ENCODE measurements at regions not wholly inside any gene's neighbourhood (a gene's known extent, or its start where the extent isn't known, plus 50 kb on each side); places are given as distances from the start of the nearest gene placed in this dataset.
"Not testable (repeated sequence)": the region's sequence is repeated elsewhere in the genome, so short reads cannot be mapped to it uniquely, and the experiment has no call there.

GRCh38 chr16:86245351-86245750 is 265.0 kb upstream of the FOXF1 start:
- no peak for DNase-seq (ENCODE audit: extremely low spot score)
- WGBS = 96% methylated on average over 7 of the region's 7 CpGs
- Histone ChIP-seq H3K27ac (ENCODE audit: low read depth) (no peak overlapping the region), H3K4me3 (ENCODE audit: low read depth, low read length) (no peak overlapping the region), H3K36me3 (ENCODE audit: insufficient read depth) (no peaks in the 10 kb centered on the region), H3K4me1 (ENCODE audit: insufficient read depth) (no peaks in the 10 kb centered on the region)

- Histone ChIP-seq H3K4me1 (ENCODE audit: insufficient read depth) (no peaks in the 10 kb centered on the region), H3K36me3 (ENCODE audit: insufficient read depth) (no peaks in the 10 kb centered on the region), H3K27ac (ENCODE audit: low read depth) (no peak overlapping the region), H3K4me3 (ENCODE audit: low read depth, low read length) (no peak overlapping the region)
- DNase-seq (ENCODE audit: extremely low spot score) = no peak
- 94% methylated on average over 6 of the region's 6 CpGs for WGBS
These were observed 264.4 kb upstream of the FOXF1 start for GRCh38 chr16:86245895-86246294.

GRCh38 chr16:86248310-86248905 is 261.9 kb upstream of the FOXF1 start:
- Histone ChIP-seq H3K4me1 (ENCODE audit: insufficient read depth) (no peaks in the 10 kb centered on the region), H3K4me3 (ENCODE audit: low read depth, low read length) (no peak overlapping the region), H3K27ac (ENCODE audit: low read depth) (no peak overlapping the region), H3K36me3 (ENCODE audit: insufficient read depth) (no peaks in the 10 kb centered on the region)
- DNase-seq (ENCODE audit: extremely low spot score) = no peak
- 91% methylated on average over 9 of the region's 9 CpGs for WGBS

DNA sequence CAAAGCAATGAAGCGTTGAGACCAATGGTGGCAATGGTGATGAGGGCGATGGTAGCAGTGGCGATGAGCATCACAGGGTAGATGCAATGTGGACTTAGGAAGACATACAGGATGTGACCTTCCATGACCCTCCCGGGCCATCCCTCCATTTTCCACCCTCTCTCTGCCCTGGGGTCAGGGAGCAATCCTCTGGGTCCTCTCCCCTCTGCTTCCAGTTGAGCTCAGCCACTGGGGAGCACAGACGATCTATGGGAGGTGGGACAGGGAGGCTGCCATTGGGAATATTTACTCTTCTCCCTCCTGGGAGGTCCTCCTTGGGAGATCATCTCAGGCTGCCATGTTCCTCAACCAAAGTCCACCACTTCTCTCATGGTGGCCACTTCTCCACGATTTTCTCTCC is 260.7 kb upstream of the FOXF1 start:
- no peaks in the 10 kb centered on the region for H3K4me1 ChIP-seq (ENCODE audit: insufficient read depth)
- WGBS = 94% methylated on average over 6 of the region's 6 CpGs
- DNase-seq (ENCODE audit: extremely low spot score) = no peak
- H3K27ac ChIP-seq (ENCODE audit: low read depth) = no peak overlapping the region
- no peaks in the 10 kb centered on the region for H3K36me3 ChIP-seq (ENCODE audit: insufficient read depth)
- H3K4me3 ChIP-seq (ENCODE audit: low read depth, low read length) = no peak overlapping the region

DNA sequence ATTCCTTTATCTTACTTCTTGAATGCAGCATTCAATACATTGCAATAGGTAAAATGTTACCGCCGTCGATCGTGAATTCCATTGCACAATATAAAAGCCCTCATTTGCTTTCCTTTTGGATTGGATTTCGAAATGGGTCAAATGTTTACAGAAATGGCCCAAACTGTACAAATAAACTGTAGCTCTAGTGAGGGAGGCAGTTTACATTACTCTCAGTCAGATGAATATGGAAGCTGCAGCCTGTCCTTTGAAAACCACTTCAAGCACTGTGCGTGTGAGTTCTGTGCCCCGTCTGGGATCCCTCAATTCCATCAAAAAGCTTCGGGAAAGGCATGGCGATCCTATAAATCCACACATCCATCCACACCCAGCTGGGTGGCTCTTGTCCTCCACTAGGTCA is 258.6 kb upstream of the FOXF1 start:
- Histone ChIP-seq H3K27ac (ENCODE audit: low read depth) (no peak overlapping the region), H3K4me1 (ENCODE audit: insufficient read depth) (no peaks in the 10 kb centered on the region), H3K4me3 (ENCODE audit: low read depth, low read length) (no peak overlapping the region), H3K36me3 (ENCODE audit: insufficient read depth) (no peaks in the 10 kb centered on the region)
- WGBS = 71% methylated on average over 9 of the region's 9 CpGs
- no peak for DNase-seq (ENCODE audit: extremely low spot score)

DNA sequence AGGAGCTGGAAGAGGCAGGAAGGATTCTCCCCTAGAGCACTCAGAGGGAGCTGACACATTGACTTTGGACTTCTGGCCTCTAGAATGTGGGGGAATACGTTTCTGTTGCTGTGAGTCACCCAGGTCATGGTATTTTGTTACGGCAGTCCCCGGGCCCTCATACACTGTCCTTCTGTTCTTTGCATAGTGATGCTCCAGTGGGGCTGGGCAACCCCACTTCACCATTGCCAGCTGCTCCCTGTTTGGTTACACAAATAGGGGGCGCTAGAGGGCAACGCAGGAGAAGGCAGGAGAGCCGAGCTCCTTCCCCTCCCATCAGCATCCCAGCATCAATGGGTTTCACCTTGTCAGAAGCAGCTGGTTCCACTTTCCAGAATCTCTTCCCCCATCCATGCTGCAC is 257.7 kb upstream of the FOXF1 start:
- H3K4me1 ChIP-seq (ENCODE audit: insufficient read depth) = no peaks in the 10 kb centered on the region
- DNase-seq (ENCODE audit: extremely low spot score) = no peak
- 53% methylated on average over 6 of the region's 6 CpGs for WGBS
- no peak overlapping the region for H3K27ac ChIP-seq (ENCODE audit: low read depth)
- no peak overlapping the region for H3K4me3 ChIP-seq (ENCODE audit: low read depth, low read length)
- H3K36me3 ChIP-seq (ENCODE audit: insufficient read depth) = no peaks in the 10 kb centered on the region

GRCh38 chr16:86255966-86256365 is 254.4 kb upstream of the FOXF1 start:
- Histone ChIP-seq H3K4me3 (ENCODE audit: low read depth, low read length) (no peak overlapping the region), H3K27ac (ENCODE audit: low read depth) (no peak overlapping the region), H3K4me1 (ENCODE audit: insufficient read depth) (peaks cover 2% of the 10 kb centered on the region), H3K36me3 (ENCODE audit: insufficient read depth) (no peaks in the 10 kb centered on the region)
- DNase-seq (ENCODE audit: extremely low spot score) = no peak

DNA sequence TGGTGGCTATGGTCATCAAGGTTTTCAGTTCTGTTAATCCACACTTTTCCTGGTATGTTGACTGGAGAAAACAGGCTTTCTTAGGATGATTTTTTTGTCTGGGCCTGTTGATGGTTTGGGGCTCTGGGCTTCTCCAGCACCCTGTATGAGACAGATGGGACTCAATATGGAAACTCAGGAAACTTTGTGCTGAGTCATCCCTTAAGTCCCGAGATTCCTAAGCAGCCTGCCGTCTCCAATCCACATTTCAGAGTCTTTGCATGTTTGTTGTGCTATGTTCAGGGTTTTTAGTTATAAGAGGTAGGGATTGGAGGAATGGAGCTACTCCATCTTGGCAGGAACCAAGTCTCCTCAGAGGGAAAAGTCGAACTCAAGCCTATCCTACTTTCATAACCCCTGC is 253.3 kb upstream of the FOXF1 start:
- no peaks in the 10 kb centered on the region for H3K36me3 ChIP-seq (ENCODE audit: insufficient read depth)
- no peak overlapping the region for H3K4me3 ChIP-seq (ENCODE audit: low read depth, low read length)
- WGBS = 90% methylated on average over 3 of the region's 3 CpGs
- no peak overlapping the region for H3K27ac ChIP-seq (ENCODE audit: low read depth)
- no peak for DNase-seq (ENCODE audit: extremely low spot score)
- peaks cover 2% of the 10 kb centered on the region for H3K4me1 ChIP-seq (ENCODE audit: insufficient read depth)

- WGBS = 90% methylated on average over 5 of the region's 5 CpGs
- no peak for DNase-seq (ENCODE audit: extremely low spot score)
These were observed 252.8 kb upstream of the FOXF1 start for GRCh38 chr16:86257546-86257945.

GRCh38 chr16:86258713-86259112 is 251.6 kb upstream of the FOXF1 start:
- Histone ChIP-seq H3K27ac (ENCODE audit: low read depth) (peak overlapping the region; percentile 18), H3K4me1 (ENCODE audit: insufficient read depth) (peaks cover 2% of the 10 kb centered on the region), H3K4me3 (ENCODE audit: low read depth, low read length) (no peak overlapping the region), H3K36me3 (ENCODE audit: insufficient read depth) (no peaks in the 10 kb centered on the region)
- 27% methylated on average over 3 of the region's 3 CpGs for WGBS
- no peak for DNase-seq (ENCODE audit: extremely low spot score)

More at GRCh38 chr16:86257546-86257945, 252.8 kb upstream of the FOXF1 start:
- H3K4me3 ChIP-seq (ENCODE audit: low read depth, low read length) = no peak overlapping the region
- H3K36me3 ChIP-seq (ENCODE audit: insufficient read depth) = no peaks in the 10 kb centered on the region
- peaks cover 2% of the 10 kb centered on the region for H3K4me1 ChIP-seq (ENCODE audit: insufficient read depth)
- no peak overlapping the region for H3K27ac ChIP-seq (ENCODE audit: low read depth)

DNA sequence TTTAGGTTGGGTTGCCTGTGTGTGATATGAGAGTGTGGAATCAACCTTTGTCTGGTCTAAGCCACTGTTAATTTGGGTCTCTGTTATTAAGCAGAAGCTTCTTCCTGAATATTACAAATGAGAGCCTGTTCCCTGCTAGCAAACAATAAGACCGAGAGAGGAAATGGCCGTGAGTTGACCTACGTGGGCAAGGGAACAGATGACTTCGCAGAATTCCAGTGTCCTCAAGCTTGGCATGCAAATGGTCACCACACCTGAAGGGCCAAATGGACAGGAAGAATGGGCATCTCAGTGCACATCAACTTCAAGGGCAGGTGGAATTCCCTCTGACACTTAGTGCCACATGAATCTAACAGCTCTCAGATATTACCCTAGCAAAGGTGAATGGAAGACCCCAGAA is 250.8 kb upstream of the FOXF1 start:
- Histone ChIP-seq H3K27ac (ENCODE audit: low read depth) (no peak overlapping the region), H3K4me1 (ENCODE audit: insufficient read depth) (peaks cover 2% of the 10 kb centered on the region), H3K36me3 (ENCODE audit: insufficient read depth) (no peaks in the 10 kb centered on the region), H3K4me3 (ENCODE audit: low read depth, low read length) (no peak overlapping the region)
- DNase-seq (ENCODE audit: extremely low spot score) = no peak
- 84% methylated on average over 4 of the region's 4 CpGs for WGBS

DNA sequence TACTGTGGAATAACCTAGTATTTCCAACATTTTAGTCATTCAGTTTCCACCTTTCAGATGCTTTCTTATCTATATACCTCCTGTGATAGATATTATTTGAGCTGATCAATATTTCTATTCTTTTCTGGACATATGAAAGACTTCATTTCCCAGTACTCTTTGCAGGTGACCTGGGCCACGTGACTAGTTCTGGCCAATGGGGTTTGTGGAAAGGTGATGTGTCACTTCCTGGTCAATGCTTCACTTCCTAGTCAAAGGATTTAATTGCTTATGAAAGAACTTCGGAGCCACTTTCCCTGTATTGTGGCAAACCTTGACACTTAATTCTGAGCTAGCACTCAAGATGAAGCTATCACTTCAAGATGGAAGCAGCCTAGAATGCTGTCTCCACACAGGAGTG is 248.9 kb upstream of the FOXF1 start:
- Histone ChIP-seq H3K27ac (ENCODE audit: low read depth) (no peak overlapping the region), H3K36me3 (ENCODE audit: insufficient read depth) (no peaks in the 10 kb centered on the region), H3K4me1 (ENCODE audit: insufficient read depth) (peaks cover 2% of the 10 kb centered on the region), H3K4me3 (ENCODE audit: low read depth, low read length) (no peak overlapping the region)
- WGBS = 96% methylated on average over 2 of the region's 2 CpGs
- no peak for DNase-seq (ENCODE audit: extremely low spot score)

- H3K4me1 ChIP-seq (ENCODE audit: insufficient read depth); H3K27ac ChIP-seq (ENCODE audit: low read depth); DNase-seq (ENCODE audit: extremely low spot score); H3K4me3 ChIP-seq (ENCODE audit: low read depth, low read length); H3K36me3 ChIP-seq (ENCODE audit: insufficient read depth): not testable (repeated sequence)
- 91% methylated on average over 2 of the region's 3 CpGs for WGBS
These were observed 242.7 kb upstream of the FOXF1 start for GRCh38 chr16:86267657-86268056.

DNA sequence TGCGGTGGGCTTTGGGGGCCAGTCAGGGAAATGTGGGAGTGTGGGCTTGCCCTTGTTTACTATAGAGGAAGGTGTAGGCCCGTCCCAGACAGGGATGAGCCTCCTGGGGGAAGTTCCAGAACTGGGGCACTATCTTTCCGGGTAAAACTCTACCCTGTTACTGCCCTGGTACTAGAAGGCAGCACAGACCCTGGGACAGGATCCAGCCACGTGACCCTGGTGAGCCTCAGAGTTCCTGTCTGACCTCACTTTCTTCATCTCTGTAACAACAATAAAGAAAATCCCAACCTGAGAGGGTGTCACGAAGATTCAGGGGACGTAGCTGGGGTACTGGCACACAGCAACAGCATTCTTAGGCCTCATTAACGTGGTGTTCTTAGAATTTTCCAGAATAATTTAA is 239.6 kb upstream of the FOXF1 start:
- no peaks in the 10 kb centered on the region for H3K36me3 ChIP-seq (ENCODE audit: insufficient read depth)
- H3K4me3 ChIP-seq (ENCODE audit: low read depth, low read length) = no peak overlapping the region
- H3K27ac ChIP-seq (ENCODE audit: low read depth) = no peak overlapping the region
- no peak for DNase-seq (ENCODE audit: extremely low spot score)
- no peaks in the 10 kb centered on the region for H3K4me1 ChIP-seq (ENCODE audit: insufficient read depth)
- WGBS = 52% methylated on average over 7 of the region's 7 CpGs

- H3K4me3 ChIP-seq (ENCODE audit: low read depth, low read length) = no peak overlapping the region
- H3K27ac ChIP-seq (ENCODE audit: low read depth) = no peak overlapping the region
- WGBS = 98% methylated on average over 1 of the region's 1 CpG
- no peaks in the 10 kb centered on the region for H3K4me1 ChIP-seq (ENCODE audit: insufficient read depth)
- no peaks in the 10 kb centered on the region for H3K36me3 ChIP-seq (ENCODE audit: insufficient read depth)
- DNase-seq (ENCODE audit: extremely low spot score) = no peak
These were observed 237.6 kb upstream of the FOXF1 start for GRCh38 chr16:86272744-86273143.
